ENCODE measurements at regions not wholly inside any gene's neighbourhood (a gene's known extent, or its start where the extent isn't known, plus 50 kb on each side); places are given as distances from the start of the nearest gene placed in this dataset.

DNA sequence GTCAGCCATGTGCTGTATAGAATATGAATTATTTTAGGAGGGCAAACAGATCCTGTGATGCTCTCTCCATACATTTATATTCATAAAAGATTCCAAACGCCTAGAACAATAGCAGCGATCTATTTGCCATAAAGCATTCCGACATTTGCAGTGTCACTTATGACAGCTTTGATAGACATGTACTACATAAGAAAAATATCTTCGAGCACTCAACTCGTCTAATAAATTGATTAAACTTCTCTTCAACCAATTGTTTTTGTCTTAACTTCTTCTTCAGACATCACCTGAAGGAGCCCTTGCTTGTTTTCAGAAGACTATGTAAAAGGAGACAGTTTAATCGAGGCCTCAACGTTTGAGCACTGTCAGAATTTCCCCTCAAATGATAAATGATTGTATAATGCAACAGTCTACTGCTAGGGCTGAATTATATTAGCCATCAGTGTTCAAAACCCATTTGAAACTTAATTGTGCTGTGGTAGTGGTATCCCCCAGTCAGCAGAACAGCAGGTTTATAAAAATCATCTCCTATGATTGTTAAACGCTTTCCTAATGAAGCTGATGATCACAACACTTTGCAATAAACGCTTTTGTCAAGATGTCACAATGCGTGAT, 158.0 kb upstream of the MGMT start:
- no peak for TF ChIP-seq POLR2A (IDR thresholded peaks at IDR 0.05; ENCODE audit: low read length)
- TF ChIP-seq GATA1 (IDR thresholded peaks at IDR 0.05; ENCODE audit: low read depth, low read length), result no peak

Data from erythroblast (primary cell).